ENCODE measurements at regions not wholly inside any gene's neighbourhood (a gene's known extent, or its start where the extent isn't known, plus 50 kb on each side); places are given as distances from the start of the nearest gene placed in this dataset.

- no peaks in the 10 kb centered on the region for H3K27me3 ChIP-seq (ENCODE audit: control insufficient read depth, low read length)
- H3K79me2 ChIP-seq (ENCODE audit: control insufficient read depth, low read length), result no peaks in the 10 kb centered on the region
- H4K20me1 ChIP-seq (ENCODE audit: control insufficient read depth, insufficient read depth, low read depth, low read length), result no peaks in the 10 kb centered on the region
- no peak overlapping the region for H3K4me3 ChIP-seq (ENCODE audit: low read length)
- no peaks in the 10 kb centered on the region for H3F3A ChIP-seq (ENCODE audit: control insufficient read depth, insufficient read depth)
- no peak overlapping the region for H3K4me2 ChIP-seq (ENCODE audit: low read length)
- TF ChIP-seq CTCF (IDR thresholded peaks at IDR 0.05; ENCODE audit: low read depth, low read length, poor library complexity, severe bottlenecking) (no peak), EZH2phosphoT487 (IDR thresholded peaks at IDR 0.05; ENCODE audit: borderline replicate concordance, low read length) (no peak)
- H3K36me3 ChIP-seq (ENCODE audit: control insufficient read depth, low read length), result no peaks in the 10 kb centered on the region
- no peaks in the 10 kb centered on the region for H3K9me3 ChIP-seq (ENCODE audit: control insufficient read depth, insufficient read depth, low read length)
- no peak overlapping the region for H3K27ac ChIP-seq (ENCODE audit: low read depth, low read length)
- no peaks in the 10 kb centered on the region for H3K9me2 ChIP-seq (replicated peaks; ENCODE audit: control insufficient read depth, low read length)
- no peaks in the 10 kb centered on the region for H3K4me1 ChIP-seq (ENCODE audit: control insufficient read depth, low read length)
These were observed 301.6 kb upstream of the SEMA3D start for GRCh38 chr7:85488406-85488805.

DNA sequence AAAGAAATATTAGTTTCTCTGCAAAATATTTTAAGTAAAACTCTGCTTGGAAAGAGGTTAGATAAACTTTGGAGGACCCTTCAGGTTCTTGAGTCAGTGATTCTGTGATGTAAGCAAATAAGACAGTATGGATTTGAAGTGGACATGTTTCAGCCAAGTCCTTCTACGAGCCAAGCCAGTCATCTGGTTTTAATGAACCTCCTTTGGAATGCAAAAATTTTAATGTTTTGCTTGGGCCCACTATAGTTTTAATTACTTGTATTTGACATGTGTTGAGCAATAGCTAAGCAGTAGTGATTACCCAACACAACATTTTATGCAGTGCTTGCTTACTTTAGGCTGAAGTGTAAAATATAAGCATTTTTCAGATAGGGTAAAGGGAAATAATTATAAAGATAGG, 296.3 kb upstream of the SEMA3D start:
- Histone ChIP-seq H3K79me2 (ENCODE audit: control insufficient read depth, low read length) (no peaks in the 10 kb centered on the region), H3K4me3 (ENCODE audit: low read length) (no peak overlapping the region), H3F3A (ENCODE audit: control insufficient read depth, insufficient read depth) (no peaks in the 10 kb centered on the region), H3K9me3 (ENCODE audit: control insufficient read depth, insufficient read depth, low read length) (no peaks in the 10 kb centered on the region), H3K4me1 (ENCODE audit: control insufficient read depth, low read length) (no peaks in the 10 kb centered on the region), H3K27ac (ENCODE audit: low read depth, low read length) (no peak overlapping the region), H4K20me1 (ENCODE audit: control insufficient read depth, insufficient read depth, low read depth, low read length) (no peaks in the 10 kb centered on the region), H3K27me3 (ENCODE audit: control insufficient read depth, low read length) (no peaks in the 10 kb centered on the region), H3K4me2 (ENCODE audit: low read length) (no peak overlapping the region), H3K36me3 (ENCODE audit: control insufficient read depth, low read length) (no peaks in the 10 kb centered on the region), H3K9me2 (replicated peaks; ENCODE audit: control insufficient read depth, low read length) (no peaks in the 10 kb centered on the region)
- no peak for TF ChIP-seq EZH2phosphoT487 (IDR thresholded peaks at IDR 0.05; ENCODE audit: borderline replicate concordance, low read length)
- no peak for TF ChIP-seq CTCF (IDR thresholded peaks at IDR 0.05; ENCODE audit: low read depth, low read length, poor library complexity, severe bottlenecking)

DNA sequence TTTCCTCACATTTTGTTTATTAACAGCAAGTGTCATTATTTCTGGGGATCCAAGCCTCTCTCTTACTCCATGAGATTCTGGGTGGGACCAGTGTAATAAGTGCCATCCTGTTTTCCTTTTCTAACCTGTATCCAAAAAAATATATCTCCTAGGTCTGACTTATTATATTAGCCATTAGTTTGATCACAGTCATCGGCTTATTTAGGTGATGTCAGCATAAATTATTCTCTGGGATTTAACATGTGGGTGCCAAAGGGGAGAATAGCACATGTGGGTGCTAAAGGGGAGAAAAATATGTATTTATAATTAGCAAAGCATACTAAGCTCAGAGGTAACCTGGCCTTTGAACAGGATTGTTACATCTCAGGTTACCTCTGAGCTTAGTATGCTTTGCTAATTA, 293.8 kb upstream of the SEMA3D start:
- Histone ChIP-seq H3K9me3 (ENCODE audit: control insufficient read depth, insufficient read depth, low read length) (no peaks in the 10 kb centered on the region), H4K20me1 (ENCODE audit: control insufficient read depth, insufficient read depth, low read depth, low read length) (no peaks in the 10 kb centered on the region), H3K36me3 (ENCODE audit: control insufficient read depth, low read length) (no peaks in the 10 kb centered on the region), H3K4me1 (ENCODE audit: control insufficient read depth, low read length) (no peaks in the 10 kb centered on the region), H3K27me3 (ENCODE audit: control insufficient read depth, low read length) (no peaks in the 10 kb centered on the region), H3K27ac (ENCODE audit: low read depth, low read length) (no peak overlapping the region), H3K9me2 (replicated peaks; ENCODE audit: control insufficient read depth, low read length) (no peaks in the 10 kb centered on the region), H3F3A (ENCODE audit: control insufficient read depth, insufficient read depth) (no peaks in the 10 kb centered on the region), H3K4me3 (ENCODE audit: low read length) (no peak overlapping the region), H3K4me2 (ENCODE audit: low read length) (no peak overlapping the region), H3K79me2 (ENCODE audit: control insufficient read depth, low read length) (no peaks in the 10 kb centered on the region)
- no peak for TF ChIP-seq EZH2phosphoT487 (IDR thresholded peaks at IDR 0.05; ENCODE audit: borderline replicate concordance, low read length)
- no peak for TF ChIP-seq CTCF (IDR thresholded peaks at IDR 0.05; ENCODE audit: low read depth, low read length, poor library complexity, severe bottlenecking)
